HT-29 (cell line): ENCODE measurements at regions not wholly inside any gene's neighbourhood (a gene's known extent, or its start where the extent isn't known, plus 50 kb on each side); places are given as distances from the start of the nearest gene placed in this dataset.

Experiments used
- DNase-seq: peaks from one replicate; pipeline ENCODE4 v3.0.0-alpha.2; 2015; ENCODE audit warnings: low spot score

GRCh38 chr16:63018581-63019223, 982.5 kb upstream of the CDH8 start:
- no peak for DNase-seq

GRCh38 chr16:63008688-63009087, 972.5 kb upstream of the CDH8 start:
- DNase-seq, result no peak

- DNase-seq, result no peak
These were observed 969.1 kb upstream of the CDH8 start for GRCh38 chr16:63005356-63005755.

GRCh38 chr16:62989480-62989879, 953.2 kb upstream of the CDH8 start:
- DNase-seq, result no peak

- DNase-seq, result no peak
These were observed 949.5 kb upstream of the CDH8 start for GRCh38 chr16:62985722-62986121.

- DNase-seq, result no peak
These were observed 942.2 kb upstream of the CDH8 start for GRCh38 chr16:62978451-62978850.

GRCh38 chr16:62977876-62978275, 941.6 kb upstream of the CDH8 start:
- no peak for DNase-seq

- no peak for DNase-seq
These were observed 938.2 kb upstream of the CDH8 start for GRCh38 chr16:62974424-62974823.

- DNase-seq, result no peak
These were observed 934.6 kb upstream of the CDH8 start for GRCh38 chr16:62970851-62971250.

- DNase-seq, result no peak
These were observed 933.6 kb upstream of the CDH8 start for GRCh38 chr16:62969711-62970318.

- DNase-seq, result no peak
These were observed 931.4 kb upstream of the CDH8 start for GRCh38 chr16:62967611-62968010.

GRCh38 chr16:62967163-62967562, 930.9 kb upstream of the CDH8 start:
- DNase-seq, result no peak

- no peak for DNase-seq
These were observed 930.4 kb upstream of the CDH8 start for GRCh38 chr16:62966626-62967025.

GRCh38 chr16:62965831-62966230, 929.6 kb upstream of the CDH8 start:
- DNase-seq, result peak; percentile 1

- no peak for DNase-seq
These were observed 927.6 kb upstream of the CDH8 start for GRCh38 chr16:62963846-62964245.

- DNase-seq, result no peak
These were observed 918.8 kb upstream of the CDH8 start for GRCh38 chr16:62955033-62955349.

GRCh38 chr16:62954144-62955032, 918.1 kb upstream of the CDH8 start:
- DNase-seq, result no peak

- DNase-seq, result no peak
These were observed 914.1 kb upstream of the CDH8 start for GRCh38 chr16:62950351-62950750.

GRCh38 chr16:62940569-62940968, 904.3 kb upstream of the CDH8 start:
- DNase-seq, result no peak

GRCh38 chr16:62939687-62940086, 903.4 kb upstream of the CDH8 start:
- no peak for DNase-seq

- DNase-seq, result no peak
These were observed 897.7 kb upstream of the CDH8 start for GRCh38 chr16:62933929-62934328.

GRCh38 chr16:62929593-62929992, 893.4 kb upstream of the CDH8 start:
- no peak for DNase-seq

- DNase-seq, result no peak
These were observed 890.9 kb upstream of the CDH8 start for GRCh38 chr16:62927122-62927521.
